Adipocyte (in vitro differentiated cells): ENCODE measurements at regions not wholly inside any gene's neighbourhood (a gene's known extent, or its start where the extent isn't known, plus 50 kb on each side); places are given as distances from the start of the nearest gene placed in this dataset.

Experiments
- DNase-seq: peaks from one replicate; pipeline ENCODE4 v3.0.0-alpha.2; 2015; ENCODE audit warnings: low read depth
- H3K27me3 ChIP-seq: replicated peaks from 2 replicates; pipeline ENCODE4 v1.7.0; 2013; ENCODE audit warnings: mild to moderate bottlenecking, low read length, moderate library complexity; ENCODE audit not compliant: control insufficient read depth, insufficient read depth
- H3K36me3 ChIP-seq: 2 replicates; pipeline ENCODE4 v1.7.0; 2013; ENCODE audit warnings: low read length, mild to moderate bottlenecking, moderate library complexity; ENCODE audit not compliant: control insufficient read depth, insufficient read depth, severe bottlenecking
- H3K4me1 ChIP-seq: 2 replicates; pipeline ENCODE4 v1.7.0; 2013; ENCODE audit warnings: mild to moderate bottlenecking, low read length, moderate library complexity; ENCODE audit not compliant: control insufficient read depth, insufficient read depth
- H3K4me3 ChIP-seq: 2 replicates; pipeline ENCODE4 v1.7.0; 2013; ENCODE audit warnings: mild to moderate bottlenecking, low read length, moderate library complexity
- H3K9ac ChIP-seq: 2 replicates; pipeline ENCODE4 v1.7.0; 2013; ENCODE audit warnings: mild to moderate bottlenecking, low read length, moderate library complexity
- H3K9me3 ChIP-seq: 2 replicates; pipeline ENCODE4 v1.7.0; 2013; ENCODE audit warnings: mild to moderate bottlenecking, low read length, moderate library complexity; ENCODE audit not compliant: control insufficient read depth

DNA sequence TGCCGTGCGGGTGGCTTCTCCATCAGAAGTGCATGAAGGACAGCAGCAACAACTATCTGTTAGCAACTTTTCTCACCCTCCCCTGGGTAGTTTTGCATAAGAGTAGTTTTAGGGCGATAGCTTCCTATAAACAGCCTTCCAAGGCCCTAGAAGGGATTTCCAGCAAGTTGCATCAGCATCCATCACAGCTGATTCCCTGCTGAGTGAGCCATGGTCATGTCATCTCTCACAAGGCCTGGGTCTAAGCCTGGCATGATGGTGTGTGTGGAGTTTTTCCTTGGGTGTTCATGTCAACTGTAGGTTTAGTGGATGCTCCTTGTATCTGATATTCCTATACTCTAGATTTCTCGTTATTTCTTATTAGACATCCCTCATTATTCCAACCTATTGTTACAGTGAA, 2324.7 kb upstream of the AGA start:
- Histone ChIP-seq H3K9me3 (peaks cover 3% of the 10 kb centered on the region), H3K9ac (no peak overlapping the region), H3K4me1 (no peaks in the 10 kb centered on the region), H3K4me3 (no peak overlapping the region), H3K36me3 (no peaks in the 10 kb centered on the region), H3K27me3 (no peaks in the 10 kb centered on the region)
- no peak for DNase-seq

DNA sequence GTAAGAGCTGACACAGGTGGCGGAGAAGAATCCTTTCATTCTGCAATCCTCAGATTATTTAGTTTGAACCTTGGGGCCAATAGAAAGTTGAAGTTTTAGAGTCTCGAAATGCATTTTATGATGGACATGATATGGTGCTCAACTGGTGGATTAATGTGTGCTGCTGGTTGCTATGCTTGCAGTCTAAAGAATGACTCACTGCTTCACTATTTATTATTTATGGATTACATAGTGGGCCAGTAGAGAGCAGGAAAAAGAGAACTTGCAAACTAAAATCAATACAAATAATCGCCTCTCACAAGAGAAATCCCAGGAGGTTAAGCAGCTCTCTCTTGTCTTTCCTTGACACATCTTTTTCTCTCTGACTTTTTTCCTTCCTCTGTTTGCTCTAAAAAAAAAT, 2326.8 kb upstream of the AGA start:
- H3K4me1 ChIP-seq = no peaks in the 10 kb centered on the region
- no peaks in the 10 kb centered on the region for H3K27me3 ChIP-seq
- no peaks in the 10 kb centered on the region for H3K36me3 ChIP-seq

GRCh38 chr4:179797738-179798137, 2355.5 kb upstream of the AGA start:
- Histone ChIP-seq H3K36me3 (no peaks in the 10 kb centered on the region), H3K9me3 (peaks cover 6% of the 10 kb centered on the region), H3K9ac (no peak overlapping the region), H3K27me3 (no peaks in the 10 kb centered on the region), H3K4me3 (no peak overlapping the region), H3K4me1 (no peaks in the 10 kb centered on the region)
- DNase-seq = no peak

More for the DNA sequence above, 2326.8 kb upstream of the AGA start:
- H3K9me3 ChIP-seq = peaks cover 3% of the 10 kb centered on the region
- peak; percentile 3 for DNase-seq
- H3K4me3 ChIP-seq = no peak overlapping the region
- no peak overlapping the region for H3K9ac ChIP-seq

- Histone ChIP-seq H3K9ac (no peak overlapping the region), H3K36me3 (no peaks in the 10 kb centered on the region), H3K9me3 (no peaks in the 10 kb centered on the region), H3K27me3 (no peaks in the 10 kb centered on the region), H3K4me3 (no peak overlapping the region), H3K4me1 (no peaks in the 10 kb centered on the region)
- DNase-seq = no peak
These were observed 2361.6 kb upstream of the AGA start for GRCh38 chr4:179803857-179804256.

GRCh38 chr4:179804440-179804839, 2362.2 kb upstream of the AGA start:
- Histone ChIP-seq H3K4me1 (no peaks in the 10 kb centered on the region), H3K36me3 (no peaks in the 10 kb centered on the region), H3K4me3 (no peak overlapping the region), H3K9ac (no peak overlapping the region), H3K27me3 (no peaks in the 10 kb centered on the region), H3K9me3 (no peaks in the 10 kb centered on the region)
- peak; percentile 33 for DNase-seq

DNA sequence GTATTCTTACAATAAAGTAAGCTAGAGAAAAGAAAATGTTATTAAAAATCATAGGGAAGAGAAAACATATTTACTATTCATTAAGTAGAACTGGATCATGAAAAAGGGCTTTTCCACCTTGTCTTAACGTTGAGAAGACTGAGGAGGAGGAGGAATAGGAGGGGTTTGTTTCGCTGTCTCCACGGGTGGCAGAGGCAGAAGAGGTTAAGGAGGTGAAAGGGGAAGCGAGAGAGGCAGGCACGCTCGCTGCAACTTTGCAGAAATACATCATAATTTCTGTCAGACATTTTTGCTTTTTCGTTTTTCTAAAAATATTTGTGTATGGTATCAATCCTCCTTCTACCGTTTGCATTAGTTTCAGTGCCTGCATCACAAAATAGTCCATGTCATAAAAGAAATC, 2375.1 kb upstream of the AGA start:
- no peaks in the 10 kb centered on the region for H3K27me3 ChIP-seq
- no peak overlapping the region for H3K4me3 ChIP-seq
- no peaks in the 10 kb centered on the region for H3K36me3 ChIP-seq
- DNase-seq = no peak
- no peak overlapping the region for H3K9ac ChIP-seq
- H3K4me1 ChIP-seq = no peaks in the 10 kb centered on the region
- H3K9me3 ChIP-seq = peaks cover 17% of the 10 kb centered on the region

DNA sequence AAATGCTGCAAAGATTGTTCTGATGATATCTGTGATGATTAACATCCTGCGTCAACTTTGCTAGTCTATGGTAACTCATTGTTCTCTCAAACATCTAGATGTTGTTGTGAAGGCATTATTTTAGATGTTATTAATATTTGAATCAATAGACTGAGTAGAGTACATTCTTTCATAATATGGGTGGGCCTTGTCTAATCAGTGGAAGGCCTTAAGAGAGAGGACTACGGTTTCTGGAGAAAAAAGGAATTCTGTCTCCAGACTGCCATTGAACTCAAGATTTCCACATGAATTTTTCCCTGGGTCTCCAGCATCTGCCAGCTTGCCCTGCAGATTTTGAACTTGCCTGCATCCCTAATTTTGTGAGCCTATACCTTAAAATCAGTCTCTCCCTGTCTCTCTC, 2381.1 kb upstream of the AGA start:
- no peak for DNase-seq
- no peak overlapping the region for H3K9ac ChIP-seq
- no peaks in the 10 kb centered on the region for H3K27me3 ChIP-seq
- H3K36me3 ChIP-seq = no peaks in the 10 kb centered on the region
- peaks cover 12% of the 10 kb centered on the region for H3K9me3 ChIP-seq
- no peak overlapping the region for H3K4me3 ChIP-seq
- H3K4me1 ChIP-seq = no peaks in the 10 kb centered on the region

GRCh38 chr4:179831274-179831673, 2389.0 kb upstream of the AGA start:
- no peaks in the 10 kb centered on the region for H3K9me3 ChIP-seq
- H3K9ac ChIP-seq = no peak overlapping the region
- no peaks in the 10 kb centered on the region for H3K27me3 ChIP-seq
- no peak for DNase-seq
- H3K36me3 ChIP-seq = no peaks in the 10 kb centered on the region
- no peaks in the 10 kb centered on the region for H3K4me1 ChIP-seq
- no peak overlapping the region for H3K4me3 ChIP-seq

DNA sequence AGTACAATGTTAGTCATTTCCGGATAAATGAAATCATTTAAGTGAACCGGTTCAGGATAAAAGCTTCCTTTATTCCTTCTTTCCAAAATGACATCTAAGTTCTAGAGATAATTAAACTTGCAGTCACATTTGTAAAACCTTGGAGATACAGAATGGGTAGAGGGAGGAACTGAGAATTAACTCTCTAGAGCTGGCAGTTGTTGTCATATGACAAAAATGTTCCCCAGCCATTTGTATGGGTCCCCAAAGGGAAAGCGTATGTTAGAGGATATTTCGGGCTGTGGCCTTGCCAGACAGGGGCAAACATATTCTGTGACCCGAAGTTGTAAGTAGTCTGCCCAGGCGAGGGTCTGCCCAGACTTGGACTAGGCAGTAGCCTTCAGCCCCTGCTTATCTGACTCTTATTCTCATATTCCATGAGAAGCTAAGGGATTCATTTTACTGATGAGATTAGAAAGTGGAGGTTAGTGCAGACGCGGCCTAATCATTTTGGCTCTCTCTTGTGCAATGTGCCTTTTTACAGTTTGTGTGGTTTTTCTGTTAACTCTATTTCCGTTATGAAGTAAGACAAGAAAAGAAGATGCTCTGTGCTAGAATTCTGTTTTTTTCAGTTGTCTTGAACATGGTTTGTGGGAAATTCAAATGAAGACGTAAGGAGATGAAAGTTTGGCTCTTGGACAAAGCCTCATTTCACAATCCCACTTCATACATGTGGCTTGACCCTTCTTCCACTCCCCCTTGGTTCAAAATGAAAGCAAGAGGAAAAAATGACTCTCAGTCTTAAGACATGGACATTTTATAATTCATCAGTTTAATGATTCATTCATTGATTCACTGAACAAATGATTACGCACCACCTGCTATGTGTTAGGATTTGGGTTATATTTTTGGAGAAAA, 2394.2 kb upstream of the AGA start:
- no peaks in the 10 kb centered on the region for H3K36me3 ChIP-seq
- peaks cover 2% of the 10 kb centered on the region for H3K4me1 ChIP-seq
- no peaks in the 10 kb centered on the region for H3K27me3 ChIP-seq
- H3K9me3 ChIP-seq = no peaks in the 10 kb centered on the region
- peak; percentile 56 for DNase-seq
- H3K4me3 ChIP-seq = no peak overlapping the region
- no peak overlapping the region for H3K9ac ChIP-seq

GRCh38 chr4:179843370-179843769, 2399.8 kb upstream of the TENM3 start:
- Histone ChIP-seq H3K9ac (no peak overlapping the region), H3K4me3 (no peak overlapping the region), H3K27me3 (no peaks in the 10 kb centered on the region), H3K36me3 (no peaks in the 10 kb centered on the region), H3K9me3 (no peaks in the 10 kb centered on the region), H3K4me1 (no peaks in the 10 kb centered on the region)
- DNase-seq = no peak

DNA sequence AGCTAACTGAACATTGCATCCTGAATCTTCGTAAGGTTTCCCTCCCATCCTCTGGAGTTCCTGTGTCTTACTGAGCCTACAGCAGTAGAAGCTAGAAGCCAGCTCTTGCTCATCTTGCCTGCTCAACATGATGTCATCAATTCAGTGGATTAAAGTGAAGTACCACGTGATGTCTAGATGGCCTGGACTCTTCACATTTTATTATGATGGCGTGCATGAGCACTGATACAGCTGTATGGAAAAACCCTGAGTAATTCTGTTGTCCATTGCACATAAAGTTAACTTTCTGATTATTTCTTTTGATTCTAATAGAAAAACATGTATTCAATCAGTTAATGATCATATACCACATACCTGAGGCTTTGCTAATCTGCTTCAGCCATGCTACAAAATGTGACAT, 2387.7 kb upstream of the TENM3 start:
- H3K27me3 ChIP-seq = no peaks in the 10 kb centered on the region
- no peak overlapping the region for H3K4me3 ChIP-seq
- H3K36me3 ChIP-seq = no peaks in the 10 kb centered on the region
- DNase-seq = peak; percentile 38
- peaks cover 5% of the 10 kb centered on the region for H3K9me3 ChIP-seq
- H3K4me1 ChIP-seq = no peaks in the 10 kb centered on the region
- no peak overlapping the region for H3K9ac ChIP-seq

DNA sequence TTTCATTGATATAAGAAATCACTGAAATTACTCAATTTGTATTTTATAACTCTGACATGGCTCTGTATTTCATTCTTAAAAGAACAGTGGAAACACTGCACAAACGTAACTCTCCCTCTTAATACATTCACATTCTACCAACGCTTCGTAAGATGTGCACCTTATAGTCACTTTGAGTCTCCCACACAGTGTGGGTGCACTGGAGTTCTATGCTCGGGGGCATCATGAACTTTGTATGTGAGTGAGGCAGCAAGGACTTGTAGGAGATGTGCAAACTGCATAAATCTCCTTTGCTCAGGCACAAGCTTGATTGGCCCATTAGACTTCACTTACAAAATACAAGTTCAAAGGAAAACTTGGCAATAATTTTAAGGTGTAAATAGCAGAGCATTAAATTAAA, 2385.0 kb upstream of the TENM3 start:
- Histone ChIP-seq H3K4me1 (no peaks in the 10 kb centered on the region), H3K27me3 (no peaks in the 10 kb centered on the region), H3K9ac (no peak overlapping the region), H3K4me3 (no peak overlapping the region), H3K9me3 (peaks cover 5% of the 10 kb centered on the region), H3K36me3 (no peaks in the 10 kb centered on the region)
- DNase-seq = no peak
